GM23248 (cell line): ENCODE measurements at regions not wholly inside any gene's neighbourhood (a gene's known extent, or its start where the extent isn't known, plus 50 kb on each side); places are given as distances from the start of the nearest gene placed in this dataset.

ENCODE experiments used
- DNase-seq: peaks from one replicate; pipeline ENCODE4 v3.0.0-alpha.2; 2015
- H2AFZ ChIP-seq: fragments of 200-600 bp; sonication (generic); 2 replicates; pipeline ENCODE4 v1.6.1; 2016; ENCODE audit warnings: antibody characterized with exemption
- H3F3A ChIP-seq: fragments of 200-600 bp; sonication (generic); 2 replicates; pipeline ENCODE4 v1.6.1; 2016; ENCODE audit warnings: mild to moderate bottlenecking, antibody characterized with exemption, mixed run types; ENCODE audit not compliant: insufficient read depth
- H3K27ac ChIP-seq: fragments of 200-600 bp; sonication (generic); 2 replicates; pipeline ENCODE4 v1.5.1; 2016; ENCODE audit warnings: mild to moderate bottlenecking
- H3K27me3 ChIP-seq: fragments of 200-600 bp; sonication (generic); replicated peaks from 2 replicates; pipeline ENCODE4 v1.6.1; 2016; ENCODE audit warnings: mild to moderate bottlenecking; ENCODE audit not compliant: insufficient read depth
- H3K36me3 ChIP-seq: fragments of 200-600 bp; sonication (generic); 2 replicates; pipeline ENCODE4 v1.6.1; 2016; ENCODE audit warnings: low read depth, mild to moderate bottlenecking
- H3K4me1 ChIP-seq: fragments of 200-600 bp; sonication (generic); 2 replicates; pipeline ENCODE4 v1.6.1; 2016; ENCODE audit warnings: mild to moderate bottlenecking; ENCODE audit not compliant: insufficient read depth
- H3K4me2 ChIP-seq: fragments of 200-600 bp; sonication (generic); one replicate; pipeline ENCODE4 v1.6.1; 2016; ENCODE audit warnings: mild to moderate bottlenecking; ENCODE audit not compliant: unreplicated experiment
- H3K4me3 ChIP-seq: fragments of 200-600 bp; sonication (generic); 2 replicates; pipeline ENCODE4 v1.5.1; 2016; ENCODE audit warnings: mild to moderate bottlenecking
- H3K79me2 ChIP-seq: fragments of 200-600 bp; sonication (generic); 2 replicates; pipeline ENCODE4 v1.6.1; 2016; ENCODE audit warnings: mild to moderate bottlenecking; ENCODE audit not compliant: insufficient read depth
- H3K9ac ChIP-seq: fragments of 200-600 bp; sonication (generic); 2 replicates; pipeline ENCODE4 v1.6.1; 2016; ENCODE audit warnings: mild to moderate bottlenecking
- H3K9me2 ChIP-seq: fragments of 200-600 bp; sonication (generic); 2 replicates; pipeline ENCODE4 v1.6.1; 2016; ENCODE audit warnings: mixed run types, mild to moderate bottlenecking, moderate library complexity; ENCODE audit not compliant: insufficient read depth
- H3K9me3 ChIP-seq: fragments of 200-600 bp; sonication (generic); one replicate; pipeline ENCODE4 v1.6.1; 2017; ENCODE audit warnings: low read depth
- H4K20me1 ChIP-seq: fragments of 200-600 bp; sonication (generic); 2 replicates; pipeline ENCODE4 v1.6.0; 2016; ENCODE audit not compliant: insufficient read depth
- EZH2 ChIP-seq: fragments of 200-600 bp; sonication (generic); IDR thresholded peaks from 2 replicates; pipeline ENCODE4 v1.6.1; 2018; ENCODE audit warnings: antibody characterized with exemption, mild to moderate bottlenecking; ENCODE audit not compliant: insufficient read depth, poor library complexity, severe bottlenecking
- EZH2phosphoT487 ChIP-seq: fragments of 200-600 bp; sonication (generic); IDR thresholded peaks from 2 replicates; pipeline ENCODE4 v1.6.1; 2018; ENCODE audit warnings: antibody characterized with exemption, moderate library complexity, mild to moderate bottlenecking, low read depth; ENCODE audit not compliant: insufficient read depth
- WGBS, 2 experiments: methylation state at CpG; one replicate each; pipeline ENCODE4 v1.1.6; 2015 to 2017; ENCODE audit warnings: low lambda C conversion rate in 2 of 2, low coverage in 1 of 2; ENCODE audit errors: missing lambda C conversion rate in 2 of 2; 5-methylcytosine and 5-hydroxymethylcytosine counted together
- in situ Hi-C: fragments of 300-500 bp; cut with MboI; formaldehyde crosslinking; loops from 2 replicates; pipeline ENCODE4 v1.15.0; 2020

GRCh38 chr2:77834360-77835002, 312.3 kb upstream of the LRRTM4 start:
- in situ Hi-C loops = no loop called here
- Histone ChIP-seq H3K9me2 (no peaks in the 10 kb centered on the region), H3K27ac (no peak overlapping the region), H3K36me3 (no peaks in the 10 kb centered on the region), H3K27me3 (no peaks in the 10 kb centered on the region), H3K4me2 (no peak overlapping the region), H2AFZ (no peak overlapping the region), H3K9me3 (no peaks in the 10 kb centered on the region), H3K9ac (no peak overlapping the region), H3K4me3 (no peak overlapping the region), H3K79me2 (no peaks in the 10 kb centered on the region), H3K4me1 (no peaks in the 10 kb centered on the region), H3F3A (no peaks in the 10 kb centered on the region), H4K20me1 (no peaks in the 10 kb centered on the region)
- WGBS, 2 experiments = 21 to 31% methylated on average over 3 of the region's 3 CpGs
- no peak for DNase-seq
- TF ChIP-seq EZH2phosphoT487 (no peak), EZH2 (no peak)

GRCh38 chr2:77838441-77838840, 316.3 kb upstream of the LRRTM4 start:
- no peaks in the 10 kb centered on the region for H3K36me3 ChIP-seq
- no peak overlapping the region for H3K9ac ChIP-seq
- no peak overlapping the region for H3K4me2 ChIP-seq
- H3K4me3 ChIP-seq = no peak overlapping the region
- TF ChIP-seq EZH2 (no peak), EZH2phosphoT487 (no peak)
- no peaks in the 10 kb centered on the region for H3K79me2 ChIP-seq
- no peaks in the 10 kb centered on the region for H3K9me2 ChIP-seq
- no peaks in the 10 kb centered on the region for H3K4me1 ChIP-seq
- no peaks in the 10 kb centered on the region for H3K27me3 ChIP-seq
- in situ Hi-C loops = no loop called here
- H4K20me1 ChIP-seq = no peaks in the 10 kb centered on the region
- no peaks in the 10 kb centered on the region for H3F3A ChIP-seq
- no peak for DNase-seq
- no peak overlapping the region for H2AFZ ChIP-seq
- H3K9me3 ChIP-seq = no peaks in the 10 kb centered on the region
- H3K27ac ChIP-seq = no peak overlapping the region

DNA sequence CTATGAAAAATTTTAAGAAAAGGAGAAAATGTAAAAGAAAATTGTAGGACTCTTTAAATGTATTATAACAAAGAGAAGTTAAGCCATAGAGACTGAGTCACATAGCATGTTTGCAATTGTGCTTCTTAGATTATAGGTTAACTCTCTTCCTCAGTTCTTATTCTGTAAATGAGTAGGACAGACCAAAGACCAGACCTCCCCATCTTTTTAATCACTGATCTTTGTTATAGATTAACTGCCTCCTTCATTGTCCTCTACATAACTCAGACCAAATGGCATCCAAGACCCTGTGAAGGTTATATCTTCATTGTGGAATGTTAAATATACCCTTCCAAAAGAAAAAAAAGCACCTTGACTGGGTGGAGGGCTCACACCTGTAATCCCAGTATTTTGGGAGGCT, 316.9 kb upstream of the LRRTM4 start:
- Histone ChIP-seq H3K4me2 (no peak overlapping the region), H3K4me3 (no peak overlapping the region), H3K27ac (no peak overlapping the region), H3F3A (no peaks in the 10 kb centered on the region), H3K9me2 (no peaks in the 10 kb centered on the region), H3K27me3 (no peaks in the 10 kb centered on the region), H2AFZ (no peak overlapping the region), H4K20me1 (no peaks in the 10 kb centered on the region), H3K79me2 (no peaks in the 10 kb centered on the region), H3K9ac (no peak overlapping the region), H3K4me1 (no peaks in the 10 kb centered on the region), H3K36me3 (no peaks in the 10 kb centered on the region), H3K9me3 (no peaks in the 10 kb centered on the region)
- TF ChIP-seq EZH2 (no peak), EZH2phosphoT487 (no peak)
- in situ Hi-C loops = no loop called here
- no peak for DNase-seq

DNA sequence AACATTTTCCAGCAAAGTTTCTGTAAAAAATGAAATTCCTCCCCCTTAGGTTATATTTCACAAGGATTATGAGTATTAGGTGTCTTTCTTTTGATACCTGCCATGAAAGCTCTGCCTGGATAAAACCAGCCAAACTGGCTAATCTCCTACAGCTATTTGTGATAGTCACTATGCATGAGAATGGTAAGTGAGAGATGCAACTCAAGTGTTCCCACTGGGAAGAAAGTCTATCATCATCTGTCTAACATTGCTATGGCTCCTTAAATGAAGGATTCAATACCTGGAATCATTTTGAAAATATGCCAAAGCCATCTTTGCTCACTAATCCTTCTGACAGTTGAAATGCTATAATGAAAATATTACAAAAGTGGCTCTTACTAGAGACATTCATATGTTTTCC, 339.9 kb upstream of the LRRTM4 start:
- Histone ChIP-seq H3K4me2 (no peak overlapping the region), H3K9ac (no peak overlapping the region), H3K36me3 (no peaks in the 10 kb centered on the region), H3K79me2 (no peaks in the 10 kb centered on the region), H3K4me1 (no peaks in the 10 kb centered on the region), H3K9me2 (no peaks in the 10 kb centered on the region), H3F3A (no peaks in the 10 kb centered on the region), H3K4me3 (no peak overlapping the region), H4K20me1 (no peaks in the 10 kb centered on the region), H2AFZ (no peak overlapping the region), H3K9me3 (no peaks in the 10 kb centered on the region), H3K27me3 (no peaks in the 10 kb centered on the region), H3K27ac (no peak overlapping the region)
- DNase-seq = no peak
- in situ Hi-C loops = no loop called here
- TF ChIP-seq EZH2 (no peak), EZH2phosphoT487 (no peak)

- in situ Hi-C loops = no loop called here
- Histone ChIP-seq H3K4me1 (no peaks in the 10 kb centered on the region), H3K9me2 (no peaks in the 10 kb centered on the region), H3K27me3 (no peaks in the 10 kb centered on the region), H3K9ac (no peak overlapping the region), H2AFZ (no peak overlapping the region), H3K36me3 (no peaks in the 10 kb centered on the region), H3K79me2 (no peaks in the 10 kb centered on the region), H3F3A (no peaks in the 10 kb centered on the region), H4K20me1 (no peaks in the 10 kb centered on the region), H3K27ac (no peak overlapping the region), H3K9me3 (no peaks in the 10 kb centered on the region), H3K4me2 (no peak overlapping the region), H3K4me3 (no peak overlapping the region)
- TF ChIP-seq EZH2phosphoT487 (no peak), EZH2 (no peak)
- WGBS, 2 experiments = 31 to 42% methylated on average over 4 of the region's 4 CpGs
- no peak for DNase-seq
Observed at GRCh38 chr2:77864426-77864825, 342.2 kb upstream of the LRRTM4 start.
